KMS-11 (cell line): ENCODE measurements at regions not wholly inside any gene's neighbourhood (a gene's known extent, or its start where the extent isn't known, plus 50 kb on each side); places are given as distances from the start of the nearest gene placed in this dataset.

Experiments
- H2AFZ ChIP-seq: fragments of 200-600 bp; sonication (generic); 2 replicates; pipeline ENCODE4 v1.6.1; 2016; ENCODE audit warnings: antibody characterized with exemption, mixed run types, low read depth
- H3K27ac ChIP-seq: fragments of 200-600 bp; sonication (generic); 2 replicates; pipeline ENCODE4 v1.6.1; 2016; ENCODE audit warnings: mild to moderate bottlenecking, mixed run types
- H3K27me3 ChIP-seq: fragments of 200-600 bp; sonication (generic); 2 replicates; pipeline ENCODE4 v1.6.1; 2017; ENCODE audit warnings: mild to moderate bottlenecking, low read depth, mixed run types, moderate library complexity; ENCODE audit not compliant: insufficient read depth
- H3K36me3 ChIP-seq: fragments of 200-600 bp; sonication (generic); 2 replicates; pipeline ENCODE4 v1.6.1; 2017; ENCODE audit warnings: mild to moderate bottlenecking, mixed run types; ENCODE audit not compliant: insufficient read depth
- H3K4me1 ChIP-seq: fragments of 200-600 bp; sonication (generic); 2 replicates; pipeline ENCODE4 v1.6.1; 2016; ENCODE audit warnings: mild to moderate bottlenecking, low read depth, mixed run types; ENCODE audit not compliant: poor library complexity, severe bottlenecking
- H3K4me2 ChIP-seq: fragments of 200-600 bp; sonication (generic); 2 replicates; pipeline ENCODE4 v1.7.0; 2016; ENCODE audit warnings: mild to moderate bottlenecking, mixed run types
- H3K4me3 ChIP-seq: fragments of 200-600 bp; sonication (generic); IDR thresholded peaks from 2 replicates; pipeline ENCODE4 v1.6.1; 2017; ENCODE audit warnings: low read depth, low read length, mixed read lengths; ENCODE audit not compliant: insufficient read depth
- H3K79me2 ChIP-seq: fragments of 200-600 bp; sonication (generic); 2 replicates; pipeline ENCODE4 v1.6.1; 2016; ENCODE audit warnings: low read depth, mixed run types; ENCODE audit not compliant: insufficient read depth
- H3K9ac ChIP-seq: fragments of 200-600 bp; sonication (generic); 2 replicates; pipeline ENCODE4 v1.6.1; 2016; ENCODE audit warnings: mild to moderate bottlenecking, mixed run types
- H4K20me1 ChIP-seq: fragments of 200-600 bp; sonication (generic); 2 replicates; pipeline ENCODE4 v1.6.1; 2016; ENCODE audit warnings: mild to moderate bottlenecking, mixed run types; ENCODE audit not compliant: insufficient read depth
- TF ChIP-seq, protein P1 (sequence below): fragments of 200-600 bp; sonication (generic); conservative IDR thresholded peaks from 2 replicates; pipeline ENCODE4 v1.6.1; 2017; ENCODE audit warnings: low read depth, mild to moderate bottlenecking, antibody characterized with exemption, low read length, moderate library complexity, mixed read lengths

DNA sequence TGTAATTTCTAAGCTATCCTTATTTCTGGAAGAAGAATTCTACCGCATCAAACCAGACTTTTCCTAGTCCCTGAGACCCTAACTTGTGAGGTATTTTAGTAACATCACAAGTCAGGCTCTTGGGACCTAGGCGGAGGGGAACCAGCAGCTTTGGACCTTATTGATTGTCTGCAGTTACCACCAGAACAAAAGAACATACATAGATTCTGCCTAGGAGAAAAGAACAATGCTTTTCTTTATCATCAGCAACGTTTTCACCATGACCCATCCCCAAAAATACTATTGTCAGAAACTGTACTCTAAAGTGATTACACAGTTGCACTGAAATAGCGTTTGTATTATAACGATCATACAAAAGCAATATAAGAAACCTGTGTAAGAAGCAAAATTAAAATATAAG is 860.4 kb downstream of the USP25 start:
- Histone ChIP-seq H3K27ac (no peak overlapping the region), H3K4me1 (peaks cover 27% of the 10 kb centered on the region), H3K4me3 (no peak overlapping the region), H2AFZ (no peak overlapping the region), H3K4me2 (no peak overlapping the region), H3K36me3 (no peaks in the 10 kb centered on the region), H3K79me2 (no peaks in the 10 kb centered on the region), H3K27me3 (no peaks in the 10 kb centered on the region), H4K20me1 (no peaks in the 10 kb centered on the region), H3K9ac (no peak overlapping the region)
- TF ChIP-seq, protein P1, sequence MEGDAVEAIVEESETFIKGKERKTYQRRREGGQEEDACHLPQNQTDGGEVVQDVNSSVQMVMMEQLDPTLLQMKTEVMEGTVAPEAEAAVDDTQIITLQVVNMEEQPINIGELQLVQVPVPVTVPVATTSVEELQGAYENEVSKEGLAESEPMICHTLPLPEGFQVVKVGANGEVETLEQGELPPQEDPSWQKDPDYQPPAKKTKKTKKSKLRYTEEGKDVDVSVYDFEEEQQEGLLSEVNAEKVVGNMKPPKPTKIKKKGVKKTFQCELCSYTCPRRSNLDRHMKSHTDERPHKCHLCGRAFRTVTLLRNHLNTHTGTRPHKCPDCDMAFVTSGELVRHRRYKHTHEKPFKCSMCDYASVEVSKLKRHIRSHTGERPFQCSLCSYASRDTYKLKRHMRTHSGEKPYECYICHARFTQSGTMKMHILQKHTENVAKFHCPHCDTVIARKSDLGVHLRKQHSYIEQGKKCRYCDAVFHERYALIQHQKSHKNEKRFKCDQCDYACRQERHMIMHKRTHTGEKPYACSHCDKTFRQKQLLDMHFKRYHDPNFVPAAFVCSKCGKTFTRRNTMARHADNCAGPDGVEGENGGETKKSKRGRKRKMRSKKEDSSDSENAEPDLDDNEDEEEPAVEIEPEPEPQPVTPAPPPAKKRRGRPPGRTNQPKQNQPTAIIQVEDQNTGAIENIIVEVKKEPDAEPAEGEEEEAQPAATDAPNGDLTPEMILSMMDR, result no peak

- TF ChIP-seq, protein P1, result no peak
- H2AFZ ChIP-seq, result no peak overlapping the region
- no peaks in the 10 kb centered on the region for H3K79me2 ChIP-seq
- no peaks in the 10 kb centered on the region for H3K36me3 ChIP-seq
- no peak overlapping the region for H3K4me3 ChIP-seq
- H3K27me3 ChIP-seq, result no peaks in the 10 kb centered on the region
- H3K4me2 ChIP-seq, result no peak overlapping the region
- H3K27ac ChIP-seq, result no peak overlapping the region
- no peaks in the 10 kb centered on the region for H4K20me1 ChIP-seq
- no peak overlapping the region for H3K9ac ChIP-seq
- H3K4me1 ChIP-seq, result peaks cover 23% of the 10 kb centered on the region
These were observed 861.0 kb downstream of the USP25 start for GRCh38 chr21:16590641-16591292.

GRCh38 chr21:16592381-16592780 is 862.6 kb downstream of the USP25 start:
- Histone ChIP-seq H3K9ac (no peak overlapping the region), H3K4me1 (peaks cover 7% of the 10 kb centered on the region), H4K20me1 (no peaks in the 10 kb centered on the region), H3K27me3 (no peaks in the 10 kb centered on the region), H3K36me3 (no peaks in the 10 kb centered on the region), H3K4me2 (no peak overlapping the region), H3K79me2 (no peaks in the 10 kb centered on the region), H3K4me3 (no peak overlapping the region), H3K27ac (no peak overlapping the region), H2AFZ (no peak overlapping the region)
- TF ChIP-seq, protein P1, result no peak

DNA sequence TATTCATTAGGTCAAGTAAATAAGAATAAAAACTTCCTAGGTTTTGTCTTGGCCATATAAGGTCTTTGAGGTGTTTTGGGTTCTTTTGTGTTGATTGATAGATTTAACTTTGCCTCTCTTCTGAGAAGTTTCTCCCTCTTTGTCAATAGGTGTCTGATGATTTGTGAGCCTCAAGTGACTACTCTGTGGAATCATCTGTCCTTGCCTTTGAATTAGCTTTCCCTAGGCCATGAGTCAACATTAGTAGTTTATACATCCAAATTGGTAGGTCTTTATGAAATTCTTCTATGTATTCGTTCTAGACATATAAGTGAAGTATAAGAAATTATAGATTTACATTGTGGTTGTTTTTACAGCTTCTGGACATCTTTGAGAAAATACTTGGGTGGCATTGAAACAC is 864.4 kb downstream of the USP25 start:
- Histone ChIP-seq H3K9ac (no peak overlapping the region), H3K36me3 (no peaks in the 10 kb centered on the region)

More for the DNA sequence above, 864.4 kb downstream of the USP25 start:
- Histone ChIP-seq H3K4me3 (no peak overlapping the region), H2AFZ (no peak overlapping the region), H3K79me2 (no peaks in the 10 kb centered on the region), H3K4me1 (no peaks in the 10 kb centered on the region), H4K20me1 (no peaks in the 10 kb centered on the region), H3K4me2 (no peak overlapping the region), H3K27ac (no peak overlapping the region), H3K27me3 (no peaks in the 10 kb centered on the region)
- TF ChIP-seq, protein P1, result no peak
